Choroid plexus epithelial cell (primary cell): ENCODE measurements at regions not wholly inside any gene's neighbourhood (a gene's known extent, or its start where the extent isn't known, plus 50 kb on each side); places are given as distances from the start of the nearest gene placed in this dataset.

ENCODE experiments used
- DNase-seq: peaks from one replicate; pipeline ENCODE4 v3.0.0-alpha.2; 2010; ENCODE audit warnings: low read depth
- H3K4me3 ChIP-seq: 2 replicates; pipeline ENCODE4 v1.5.1; 2011; ENCODE audit warnings: low read depth, mild to moderate bottlenecking, control low read depth, low read length, moderate library complexity
- CTCF ChIP-seq: conservative IDR thresholded peaks from 2 replicates; pipeline ENCODE4 v1.5.1; 2011; ENCODE audit warnings: low read depth, mild to moderate bottlenecking, control low read depth, inconsistent platforms, low read length, moderate library complexity

DNA sequence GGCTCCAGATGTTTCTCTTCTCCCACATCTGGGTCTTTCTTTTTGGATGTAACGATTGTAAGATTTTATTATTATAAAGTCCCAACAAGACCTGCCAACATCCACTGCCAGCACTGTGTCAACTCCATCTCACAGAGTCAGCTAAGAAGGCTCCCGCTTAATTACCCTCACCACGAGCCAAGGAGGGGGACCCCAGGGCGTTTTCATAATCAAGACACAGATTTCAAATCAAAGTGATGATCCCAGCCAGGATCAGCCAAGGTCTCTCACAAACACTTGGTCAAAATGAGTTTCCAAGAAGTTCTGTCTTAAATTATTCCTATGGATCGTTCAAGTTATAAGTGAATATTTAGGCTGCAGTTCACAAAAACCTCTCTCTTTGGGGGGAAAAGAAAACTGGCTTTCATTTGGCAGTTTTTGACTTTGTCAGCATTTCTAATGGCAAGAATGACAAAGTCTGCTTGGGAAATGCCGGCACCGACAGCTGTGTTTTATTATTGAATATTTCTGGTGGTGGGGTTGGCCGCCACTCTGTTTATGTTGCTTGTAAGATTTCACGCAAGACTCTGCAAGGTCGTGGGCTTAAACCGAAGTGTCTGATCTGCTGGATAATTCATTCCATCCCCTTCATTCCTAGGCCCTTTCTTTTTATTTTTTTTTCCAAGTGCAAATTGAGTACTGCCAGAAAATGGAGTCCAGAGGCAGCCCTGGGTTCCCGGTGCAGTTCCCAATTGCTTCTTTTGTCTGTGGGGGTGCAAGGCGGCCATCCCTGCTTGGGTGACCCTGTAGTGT, 170.2 kb upstream of the PMEPA1 start:
- H3K4me3 ChIP-seq = no peak overlapping the region
- TF ChIP-seq CTCF = no peak
- no peak for DNase-seq

DNA sequence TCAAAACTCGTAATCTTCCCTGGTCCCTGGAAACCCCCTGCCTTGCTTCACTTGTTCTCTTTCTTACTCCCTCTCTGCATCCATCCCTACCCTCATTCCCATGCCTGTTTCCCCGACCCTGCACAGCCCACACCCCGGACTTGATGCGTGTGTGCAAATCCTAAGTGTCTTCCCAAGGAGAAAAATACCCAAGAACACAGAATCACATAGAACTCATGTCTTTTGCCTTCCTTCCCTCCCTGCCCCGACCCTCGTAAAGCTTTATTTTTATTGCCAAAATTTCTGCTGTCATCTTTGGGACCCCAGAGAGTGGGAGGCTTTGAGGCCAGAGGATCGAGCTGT, 169.6 kb upstream of the PMEPA1 start:
- no peak for DNase-seq
- TF ChIP-seq CTCF = no peak
- H3K4me3 ChIP-seq = no peak overlapping the region

GRCh38 chr20:57878786-57879424, 169.1 kb upstream of the PMEPA1 start:
- no peak for DNase-seq

DNA sequence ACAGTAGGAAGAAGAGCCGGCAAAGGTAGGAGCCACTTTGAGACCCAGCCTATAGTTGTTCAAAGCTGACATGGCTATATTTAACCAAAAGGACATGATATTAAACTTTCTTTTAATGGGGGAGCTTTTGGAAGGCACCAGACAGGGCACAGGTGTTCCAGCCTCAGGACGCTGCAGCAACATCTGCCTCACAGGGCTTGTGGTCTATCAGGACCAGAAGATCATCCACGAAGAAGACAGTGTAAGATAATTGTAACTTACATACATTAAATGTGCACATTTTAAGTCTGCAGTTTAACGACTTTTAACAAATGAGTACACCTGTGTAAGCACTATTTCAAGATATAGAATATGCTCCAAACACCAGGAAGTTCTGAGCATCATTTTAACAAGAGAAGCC, 168.2 kb upstream of the PMEPA1 start:
- DNase-seq = no peak
- no peak for TF ChIP-seq CTCF
- no peak overlapping the region for H3K4me3 ChIP-seq

More at GRCh38 chr20:57878786-57879424, 169.1 kb upstream of the PMEPA1 start:
- no peak for TF ChIP-seq CTCF
- no peak overlapping the region for H3K4me3 ChIP-seq

- TF ChIP-seq CTCF = no peak
- no peak for DNase-seq
- H3K4me3 ChIP-seq = no peak overlapping the region
These were observed 167.5 kb upstream of the PMEPA1 start for GRCh38 chr20:57877131-57877824.

DNA sequence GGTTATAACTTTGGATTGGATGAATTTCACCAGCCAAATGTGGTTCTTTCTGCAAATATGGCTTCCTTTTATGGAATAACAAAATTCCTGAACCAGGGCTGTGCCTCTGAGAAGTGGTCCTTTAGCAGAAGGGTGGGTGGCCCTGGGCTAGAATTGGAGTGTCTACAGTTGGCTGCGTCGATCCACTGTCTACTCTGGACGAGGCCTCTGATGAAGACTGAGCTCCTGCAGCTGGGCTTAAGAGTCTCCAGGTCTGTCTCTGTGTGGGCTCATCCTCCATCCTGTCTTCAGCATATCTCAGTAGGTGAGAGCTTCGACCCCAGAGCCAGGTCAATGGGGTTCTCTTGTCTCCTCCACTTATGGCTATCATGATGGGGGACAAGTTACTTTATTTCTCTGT, 166.3 kb upstream of the PMEPA1 start:
- no peak for DNase-seq
- no peak for TF ChIP-seq CTCF

More for the DNA sequence above, 166.3 kb upstream of the PMEPA1 start:
- no peak overlapping the region for H3K4me3 ChIP-seq
